CD14-positive monocyte (primary cell): ENCODE measurements at regions not wholly inside any gene's neighbourhood (a gene's known extent, or its start where the extent isn't known, plus 50 kb on each side); places are given as distances from the start of the nearest gene placed in this dataset.

Source experiments
- DNase-seq, 3 donors: peaks; one replicate each; pipeline ENCODE4 v3.0.0-alpha.2; 2011 to 2022
- H2AFZ ChIP-seq: 2 replicates; pipeline ENCODE4 v1.6.0; 2012; ENCODE audit warnings: mild to moderate bottlenecking, low read depth, low read length, inconsistent platforms; ENCODE audit not compliant: insufficient read depth, poor library complexity, severe bottlenecking
- H3K27ac ChIP-seq, 2 donors: 1 replicate in 1 of 2; 2 replicates in 1 of 2; pipeline ENCODE4 v1.5.1; 2012 to 2013; ENCODE audit warnings: low read length in 2 of 2, control low read depth in 1 of 2, inconsistent platforms in 1 of 2, low read depth in 1 of 2, mild to moderate bottlenecking in 1 of 2
- H3K27me3 ChIP-seq, 2 donors: one replicate each; pipeline versions ENCODE4 v1.6.0 to v1.6.1; 2011 to 2013; ENCODE audit warnings: low read length in 2 of 2; ENCODE audit not compliant: control insufficient read depth in 2 of 2, insufficient read depth in 2 of 2
- H3K36me3 ChIP-seq, 2 donors: replicated peaks in 1 of 2; 1 replicate in 1 of 2; 2 replicates in 1 of 2; pipeline versions ENCODE4 v1.5.1 to v1.6.1; 2012 to 2013; ENCODE audit warnings: low read length in 2 of 2, control low read depth in 1 of 2, inconsistent platforms in 1 of 2, mild to moderate bottlenecking in 1 of 2; ENCODE audit not compliant: insufficient read depth in 2 of 2, control insufficient read depth in 1 of 2
- H3K4me1 ChIP-seq, 2 donors: 1 replicate in 1 of 2; 2 replicates in 1 of 2; pipeline versions ENCODE4 v1.5.1 to v1.6.1; 2012 to 2013; ENCODE audit warnings: low read length in 2 of 2, control low read depth in 1 of 2, inconsistent platforms in 1 of 2, mild to moderate bottlenecking in 1 of 2, moderate library complexity in 1 of 2; ENCODE audit not compliant: insufficient read depth in 2 of 2, control insufficient read depth in 1 of 2
- H3K4me2 ChIP-seq: replicated peaks from 2 replicates; pipeline ENCODE3; 2012; ENCODE audit warnings: low read length, moderate library complexity, mild to moderate bottlenecking; ENCODE audit not compliant: poor library complexity, severe bottlenecking; ENCODE audit errors: extremely low read depth
- H3K4me3 ChIP-seq, 3 experiments: fragments of 200-600 bp in 1 of 3; sonication (generic) in 1 of 3; replicated peaks in 1 of 3; 1 replicate in 2 of 3; 2 replicates in 1 of 3; pipeline ENCODE4 v1.5.1; 2011 to 2013; ENCODE audit warnings: low read length in 3 of 3, mild to moderate bottlenecking in 3 of 3, control low read depth in 2 of 3, low read depth in 2 of 3, inconsistent platforms in 1 of 3, moderate library complexity in 1 of 3
- H3K79me2 ChIP-seq: 2 replicates; pipeline ENCODE4 v1.6.0; 2012; ENCODE audit warnings: mild to moderate bottlenecking, control low read depth, inconsistent platforms, low read length, moderate library complexity; ENCODE audit not compliant: insufficient read depth
- H3K9ac ChIP-seq: 2 replicates; pipeline ENCODE4 v1.6.0; 2017; ENCODE audit warnings: low read length, mild to moderate bottlenecking; ENCODE audit not compliant: insufficient read depth, poor library complexity, severe bottlenecking
- H3K9me3 ChIP-seq, 2 donors: replicated peaks in 1 of 2; 1 replicate in 1 of 2; 2 replicates in 1 of 2; pipeline versions ENCODE4 v1.5.1 to v1.6.1; 2012 to 2013; ENCODE audit warnings: low read length in 2 of 2, control low read depth in 1 of 2; ENCODE audit not compliant: control insufficient read depth in 1 of 2, insufficient read depth in 1 of 2
- H4K20me1 ChIP-seq: 2 replicates; pipeline ENCODE4 v1.6.0; 2012; ENCODE audit warnings: mild to moderate bottlenecking, low read length, control low read depth, moderate library complexity; ENCODE audit not compliant: insufficient read depth
- H3K27ac Mint-ChIP-seq, 7 donors: one replicate each; pipeline ENCODE4 v1.8.0; 2020; ENCODE audit warnings: mild to moderate bottlenecking in 7 of 7, mixed read lengths in 7 of 7, moderate library complexity in 6 of 7, inconsistent platforms in 2 of 7
- H3K27me3 Mint-ChIP-seq, 3 donors: one replicate each; pipeline ENCODE4 v1.8.0; 2021 to 2022; ENCODE audit warnings: low read depth in 3 of 3, mild to moderate bottlenecking in 3 of 3, mixed read lengths in 3 of 3, moderate library complexity in 3 of 3, inconsistent platforms in 1 of 3
- H3K36me3 Mint-ChIP-seq, 2 donors: one replicate each; pipeline ENCODE4 v1.8.0; 2020; ENCODE audit warnings: mixed read lengths in 2 of 2, inconsistent platforms in 1 of 2, mild to moderate bottlenecking in 1 of 2
- H3K4me1 Mint-ChIP-seq: one replicate; pipeline ENCODE4 v1.8.0; 2020; ENCODE audit warnings: mild to moderate bottlenecking, mixed read lengths
- H3K4me3 Mint-ChIP-seq, 2 donors: one replicate each; pipeline ENCODE4 v1.8.0; 2020; ENCODE audit warnings: mild to moderate bottlenecking in 2 of 2, mixed read lengths in 2 of 2, moderate library complexity in 1 of 2
- H3K9me3 Mint-ChIP-seq, 7 donors: one replicate each; pipeline ENCODE4 v1.8.0; 2020 to 2022; ENCODE audit warnings: mixed read lengths in 7 of 7, mild to moderate bottlenecking in 6 of 7, moderate library complexity in 6 of 7, inconsistent platforms in 2 of 7
- CTCF ChIP-seq: fragments of 200-600 bp; IDR thresholded peaks from one replicate; pipeline ENCODE4 v1.8.0; 2022; ENCODE audit warnings: antibody characterized with exemption, mild to moderate bottlenecking
- WGBS: methylation state at CpG from one replicate; pipeline ENCODE4 v1.1.5; 2013; ENCODE audit warnings: missing lambda C conversion rate; ENCODE audit not compliant: insufficient coverage; 5-methylcytosine and 5-hydroxymethylcytosine counted together
- intact Hi-C, 2 donors: fragments of 100-400 bp; cut with micrococcal nuclease; formaldehyde crosslinking; loops; one replicate each; pipeline versions ENCODE4 v1.15.0 to v1.15.1; 2023

GRCh38 chr5:116750631-116751580 is 176.3 kb upstream of the SEMA6A start:
- no CpG with 5 or more reads among the region's 2 CpGs for WGBS
- H3K27ac ChIP-seq = no peak overlapping the region
- no peak overlapping the region for H3K9ac ChIP-seq
- no peak overlapping the region for H3K4me3 ChIP-seq
- no peak overlapping the region for H3K4me2 ChIP-seq
- H3K36me3 ChIP-seq = no peaks in the 10 kb centered on the region
- Mint-ChIP-seq H3K36me3 (no peaks in the 10 kb centered on the region), H3K27ac (no peak overlapping the region), H3K27me3 (peaks cover 0 to 3% (median 0%) of the 10 kb centered on the region in 3 donors), H3K4me1 (no peaks in the 10 kb centered on the region), H3K9me3 (peaks cover 0 to 5% (median 1%) of the 10 kb centered on the region in 7 donors), H3K4me3 (no peak overlapping the region)
- no peaks in the 10 kb centered on the region for H3K27me3 ChIP-seq
- intact Hi-C loops = no loop called here
- TF ChIP-seq CTCF = no peak
- H2AFZ ChIP-seq = no peak overlapping the region
- DNase-seq = no peak
- no peaks in the 10 kb centered on the region for H3K9me3 ChIP-seq
- no peaks in the 10 kb centered on the region for H4K20me1 ChIP-seq
- no peaks in the 10 kb centered on the region for H3K4me1 ChIP-seq
- H3K79me2 ChIP-seq = no peaks in the 10 kb centered on the region

- H3K27me3 Mint-ChIP-seq = peaks cover 0 to 1% (median 0%) of the 10 kb centered on the region in 3 donors
- Histone ChIP-seq H3K9me3 (peaks cover 2 to 5% of the 10 kb centered on the region in 2 donors), H3K9ac (no peak overlapping the region), H3K4me1 (no peaks in the 10 kb centered on the region), H3K36me3 (no peaks in the 10 kb centered on the region), H3K4me3 (no peak overlapping the region), H3K27ac (no peak overlapping the region), H4K20me1 (no peaks in the 10 kb centered on the region), H2AFZ (no peak overlapping the region), H3K79me2 (no peaks in the 10 kb centered on the region), H3K27me3 (no peaks in the 10 kb centered on the region), H3K4me2 (no peak overlapping the region)
- peaks cover 0 to 14% (median 7%) of the 10 kb centered on the region in 7 donors for H3K9me3 Mint-ChIP-seq
- H3K4me3 Mint-ChIP-seq = no peak overlapping the region
- intact Hi-C loops = no loop called here
- DNase-seq = no peak
- no peak overlapping the region for H3K27ac Mint-ChIP-seq
- no peak for TF ChIP-seq CTCF
- WGBS = no CpG with 5 or more reads among the region's 1 CpG
- no peaks in the 10 kb centered on the region for H3K4me1 Mint-ChIP-seq
- H3K36me3 Mint-ChIP-seq = no peaks in the 10 kb centered on the region
These were observed 173.3 kb upstream of the SEMA6A start for GRCh38 chr5:116747881-116748280.
